Lower leg skin (tissue), 4 donors: ENCODE measurements at regions not wholly inside any gene's neighbourhood (a gene's known extent, or its start where the extent isn't known, plus 50 kb on each side); places are given as distances from the start of the nearest gene placed in this dataset.

Experiments used
- DNase-seq, 2 donors: peaks; one replicate each; pipeline ENCODE4 v3.0.0-alpha.2; 2019; ENCODE audit warnings: low spot score in 2 of 2
- H3K4me3 ChIP-seq: fragments of 200-600 bp; sonication (generic); 2 replicates; pipeline ENCODE4 v1.5.1; 2017; ENCODE audit warnings: mild to moderate bottlenecking, low read depth; ENCODE audit not compliant: poor library complexity, severe bottlenecking
- POLR2A ChIP-seq, 2 donors: fragments of 450-650 bp; IDR thresholded peaks; one replicate each; pipeline ENCODE4 v1.6.1; 2016 to 2017; ENCODE audit warnings: antibody characterized with exemption in 2 of 2, mild to moderate bottlenecking in 1 of 2, moderate library complexity in 1 of 2
- WGBS, 2 donors: methylation state at CpG; one replicate each; pipeline ENCODE4 v1.1.5; 2018; 5-methylcytosine and 5-hydroxymethylcytosine counted together
- intact Hi-C: fragments of 100-400 bp; cut with DNase I; formaldehyde crosslinking; loops from one replicate; pipeline ENCODE4 v1.15.0; 2023; ENCODE audit warnings: low total_unique reads
- TF ChIP-seq, protein P1 (sequence below), 3 donors: fragments of 450-650 bp; IDR thresholded peaks; one replicate each; pipeline ENCODE4 v1.5.1; 2016; ENCODE audit warnings: antibody characterized with exemption in 3 of 3, mild to moderate bottlenecking in 3 of 3, moderate library complexity in 2 of 3

DNA sequence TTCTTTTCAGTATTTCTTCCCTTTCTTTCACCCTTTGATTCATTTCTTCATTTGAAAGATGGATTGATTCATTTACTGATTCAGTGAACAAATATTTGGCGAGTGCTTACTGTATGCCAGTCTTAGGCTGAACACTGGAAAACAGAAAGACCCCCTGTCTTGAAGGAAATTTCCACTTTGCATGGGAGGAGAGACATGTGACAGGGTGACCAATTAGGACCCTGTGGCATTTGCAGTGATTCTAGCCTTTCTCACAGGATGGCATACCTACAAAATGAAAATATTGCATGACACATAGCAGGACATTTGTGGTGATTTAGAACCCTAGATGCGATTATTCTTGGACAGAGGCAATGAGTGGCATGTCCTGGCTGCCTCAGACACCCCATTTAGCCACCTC, 407.2 kb upstream of the SGCD start:
- 74 to 84% methylated on average over 2 of the region's 2 CpGs for WGBS, 2 donors
- H3K4me3 ChIP-seq: no peak overlapping the region

DNA sequence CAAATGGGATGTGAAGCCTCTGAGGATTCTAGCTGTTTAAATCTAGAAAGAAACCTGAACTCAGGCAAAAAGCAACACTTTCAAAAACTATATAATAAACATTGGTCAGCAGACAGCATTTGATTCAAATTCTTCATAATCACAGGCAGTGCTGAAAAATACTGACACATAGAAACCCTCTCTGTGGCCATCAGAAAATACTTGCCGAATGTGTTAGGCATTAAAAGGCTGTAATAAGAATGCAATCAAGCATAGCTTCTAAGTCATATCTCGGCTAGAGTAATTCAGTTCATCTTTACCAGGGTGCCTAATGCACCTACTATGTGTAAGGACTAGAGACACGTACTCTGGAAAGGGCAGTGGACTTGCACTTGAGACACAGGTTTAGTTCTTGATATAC, 405.3 kb upstream of the SGCD start:
- intact Hi-C loops: no loop called here
- 82 to 88% methylated on average over 3 of the region's 3 CpGs for WGBS, 2 donors
- no peak overlapping the region for H3K4me3 ChIP-seq
- no peak for DNase-seq
- no peak for TF ChIP-seq POLR2A (IDR thresholded peaks at IDR 0.05)
- TF ChIP-seq, protein P1, sequence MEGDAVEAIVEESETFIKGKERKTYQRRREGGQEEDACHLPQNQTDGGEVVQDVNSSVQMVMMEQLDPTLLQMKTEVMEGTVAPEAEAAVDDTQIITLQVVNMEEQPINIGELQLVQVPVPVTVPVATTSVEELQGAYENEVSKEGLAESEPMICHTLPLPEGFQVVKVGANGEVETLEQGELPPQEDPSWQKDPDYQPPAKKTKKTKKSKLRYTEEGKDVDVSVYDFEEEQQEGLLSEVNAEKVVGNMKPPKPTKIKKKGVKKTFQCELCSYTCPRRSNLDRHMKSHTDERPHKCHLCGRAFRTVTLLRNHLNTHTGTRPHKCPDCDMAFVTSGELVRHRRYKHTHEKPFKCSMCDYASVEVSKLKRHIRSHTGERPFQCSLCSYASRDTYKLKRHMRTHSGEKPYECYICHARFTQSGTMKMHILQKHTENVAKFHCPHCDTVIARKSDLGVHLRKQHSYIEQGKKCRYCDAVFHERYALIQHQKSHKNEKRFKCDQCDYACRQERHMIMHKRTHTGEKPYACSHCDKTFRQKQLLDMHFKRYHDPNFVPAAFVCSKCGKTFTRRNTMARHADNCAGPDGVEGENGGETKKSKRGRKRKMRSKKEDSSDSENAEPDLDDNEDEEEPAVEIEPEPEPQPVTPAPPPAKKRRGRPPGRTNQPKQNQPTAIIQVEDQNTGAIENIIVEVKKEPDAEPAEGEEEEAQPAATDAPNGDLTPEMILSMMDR (IDR thresholded peaks at IDR 0.05): no peak

More for the DNA sequence above, 407.2 kb upstream of the SGCD start:
- intact Hi-C loops: no loop called here
- TF ChIP-seq POLR2A (IDR thresholded peaks at IDR 0.05): no peak
- TF ChIP-seq, protein P1 (IDR thresholded peaks at IDR 0.05): no peak
- no peak for DNase-seq

DNA sequence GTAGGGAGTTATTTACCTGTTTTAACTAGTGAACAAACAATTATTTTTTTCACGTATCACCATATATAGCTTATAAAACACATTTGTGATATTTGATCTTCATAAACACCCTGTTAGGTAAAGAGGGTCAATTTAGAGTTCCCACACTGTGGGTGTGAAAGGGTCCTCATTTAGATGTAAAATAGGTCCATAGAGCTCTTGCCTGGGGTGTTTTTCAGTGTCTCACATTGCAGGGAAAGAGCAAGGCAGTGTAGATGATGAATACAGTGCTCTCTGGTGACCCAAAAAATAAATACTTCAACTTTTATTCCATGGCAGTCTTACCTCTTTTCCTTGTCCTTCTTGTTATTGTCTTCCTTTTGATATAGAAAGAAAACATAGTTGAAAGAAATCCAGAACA, 403.2 kb upstream of the SGCD start:
- no peak for DNase-seq
- no peak overlapping the region for H3K4me3 ChIP-seq
- intact Hi-C loops: no loop called here
- 77 to 82% methylated on average over 1 of the region's 1 CpG for WGBS, 2 donors
- TF ChIP-seq, protein P1 (IDR thresholded peaks at IDR 0.05): no peak
- no peak for TF ChIP-seq POLR2A (IDR thresholded peaks at IDR 0.05)

DNA sequence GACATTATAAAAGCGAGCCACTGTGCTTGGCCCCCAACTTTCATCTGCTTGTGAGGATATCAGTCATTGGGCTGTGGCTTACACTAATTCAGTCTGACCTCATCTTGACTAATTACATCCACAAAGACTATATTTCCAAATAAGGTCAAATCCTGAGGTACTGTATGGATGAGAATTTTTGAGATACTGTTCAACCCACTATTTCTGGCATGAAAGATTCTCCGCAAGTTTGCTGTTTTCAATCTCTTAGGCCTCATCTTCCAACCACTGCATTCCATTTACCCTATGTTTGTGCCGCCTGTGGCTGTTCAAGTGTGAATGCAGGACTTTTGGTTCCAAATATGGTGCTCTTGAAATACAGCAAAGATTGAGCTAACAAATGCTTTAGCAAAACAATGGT, 400.9 kb upstream of the SGCD start:
- H3K4me3 ChIP-seq: no peak overlapping the region
- 93 to 94% methylated on average over 3 of the region's 3 CpGs for WGBS, 2 donors
- TF ChIP-seq POLR2A (IDR thresholded peaks at IDR 0.05): no peak
- TF ChIP-seq, protein P1 (IDR thresholded peaks at IDR 0.05): no peak
- intact Hi-C loops: no loop called here
- no peak for DNase-seq

DNA sequence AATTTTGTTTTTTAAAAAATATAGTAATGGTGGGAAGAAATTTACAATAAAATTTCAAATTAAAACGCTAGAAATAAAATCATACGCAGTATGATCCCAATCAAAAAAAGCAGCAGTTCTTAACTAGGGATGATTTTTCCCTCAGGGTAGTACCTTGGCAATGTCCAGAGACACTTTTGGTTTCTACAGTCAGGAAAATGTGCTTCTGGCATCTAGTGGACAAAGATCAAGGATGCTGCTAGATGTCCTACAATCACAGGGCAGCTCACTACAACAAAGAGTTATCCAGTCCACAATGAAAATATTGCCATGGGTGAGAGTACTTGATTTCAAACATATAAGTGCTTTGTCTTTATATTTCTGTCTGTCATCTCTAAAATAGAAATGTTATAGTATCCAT, 400.2 kb upstream of the SGCD start:
- DNase-seq: no peak
- no peak overlapping the region for H3K4me3 ChIP-seq
- intact Hi-C loops: no loop called here
- TF ChIP-seq POLR2A (IDR thresholded peaks at IDR 0.05): no peak
- TF ChIP-seq, protein P1 (IDR thresholded peaks at IDR 0.05): no peak
- 95 to 97% methylated on average over 2 of the region's 2 CpGs for WGBS, 2 donors

DNA sequence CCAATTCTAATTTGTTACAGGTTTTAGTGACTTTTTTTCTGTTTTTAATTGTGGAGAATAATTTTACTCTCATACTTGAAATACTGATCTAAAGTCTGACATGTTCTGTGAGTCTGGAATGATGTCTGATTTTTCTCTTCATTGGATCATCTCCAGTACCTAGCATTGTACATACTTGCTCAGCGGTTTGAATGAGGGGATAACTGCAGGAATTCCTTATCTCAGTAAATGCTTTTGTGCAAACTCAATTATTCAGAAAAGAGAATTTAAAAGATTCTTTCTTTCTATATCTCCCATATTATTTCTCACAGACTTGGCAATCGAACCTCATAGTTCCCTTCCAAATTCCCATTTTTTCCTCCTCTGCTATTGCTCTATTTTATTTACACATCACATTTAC, 397.9 kb upstream of the SGCD start:
- whole genome bisulfite sequencing, 2 donors: 64 to 67% methylated on average over 2 of the region's 2 CpGs
- TF ChIP-seq, protein P1 (IDR thresholded peaks at IDR 0.05): no peak
- TF ChIP-seq POLR2A (IDR thresholded peaks at IDR 0.05): no peak
- no peak for DNase-seq
- intact Hi-C loops: no loop called here
- no peak overlapping the region for H3K4me3 ChIP-seq
